RWPE2 (cell line): ENCODE measurements at regions not wholly inside any gene's neighbourhood (a gene's known extent, or its start where the extent isn't known, plus 50 kb on each side); places are given as distances from the start of the nearest gene placed in this dataset.

ENCODE experiments used
- ATAC-seq: fragments of 200-7000 bp; cut with Tn5 transposase; 3 replicates; pipeline ENCODE4 v1.9.1; 2021; ENCODE audit warnings: low read depth
- DNase-seq: peaks from one replicate; pipeline ENCODE4 v3.0.0-alpha.2; 2020; ENCODE audit warnings: low spot score
- H3K27ac ChIP-seq: fragments of 450-650 bp; 2 replicates; pipeline ENCODE4 v1.5.1; 2017; ENCODE audit warnings: mild to moderate bottlenecking; ENCODE audit not compliant: poor library complexity, severe bottlenecking
- H3K27me3 ChIP-seq: fragments of 250-450 bp; sonication (Bioruptor Pico); 2 replicates; pipeline ENCODE4 v1.5.1; 2021; ENCODE audit warnings: mild to moderate bottlenecking, moderate library complexity; ENCODE audit not compliant: insufficient read depth, poor library complexity, severe bottlenecking
- H3K36me3 ChIP-seq: fragments of 250-450 bp; sonication (Bioruptor Pico); 2 replicates; pipeline ENCODE4 v1.5.1; 2020; ENCODE audit warnings: low read depth, mild to moderate bottlenecking, moderate library complexity
- H3K4me1 ChIP-seq: fragments of 250-450 bp; sonication (Bioruptor Pico); 2 replicates; pipeline ENCODE4 v1.5.1; 2021; ENCODE audit warnings: mild to moderate bottlenecking, moderate library complexity; ENCODE audit not compliant: insufficient read depth, poor library complexity, severe bottlenecking
- H3K4me3 ChIP-seq: fragments of 250-450 bp; sonication (Bioruptor Pico); 2 replicates; pipeline ENCODE4 v1.5.1; 2021; ENCODE audit warnings: mild to moderate bottlenecking, moderate library complexity; ENCODE audit not compliant: severe bottlenecking
- H3K9me3 ChIP-seq: fragments of 250-450 bp; sonication (Bioruptor Pico); 2 replicates; pipeline ENCODE4 v1.5.1; 2021; ENCODE audit warnings: mild to moderate bottlenecking, moderate library complexity; ENCODE audit not compliant: severe bottlenecking
- TF ChIP-seq, protein P1 (sequence below): fragments of 450-650 bp; IDR thresholded peaks from one replicate; pipeline ENCODE4 v1.5.1; 2017; ENCODE audit warnings: mild to moderate bottlenecking, moderate library complexity; ENCODE audit not compliant: poor library complexity, severe bottlenecking

DNA sequence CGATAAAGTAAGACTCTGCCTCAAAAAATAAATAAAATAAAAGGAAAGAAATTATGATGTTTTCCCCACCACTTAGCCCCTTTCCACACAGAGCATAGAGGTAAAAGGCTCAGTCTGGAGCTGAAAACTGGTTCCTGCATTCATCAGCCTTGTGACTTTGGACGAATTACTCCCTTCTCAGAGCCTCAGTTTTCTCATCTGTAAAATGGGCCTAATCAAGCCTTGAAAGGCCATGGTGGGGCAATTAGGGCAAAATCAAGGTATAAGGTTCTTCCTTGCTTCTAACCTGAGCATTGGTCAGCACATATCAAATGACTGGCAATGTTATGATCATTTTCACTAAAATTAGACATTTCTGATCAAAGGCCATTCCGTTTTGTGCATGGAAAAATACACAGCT is 417.7 kb downstream of the MN1 start:
- Histone ChIP-seq H3K4me3 (no peak overlapping the region), H3K27ac (no peak overlapping the region), H3K36me3 (no peaks in the 10 kb centered on the region), H3K4me1 (no peaks in the 10 kb centered on the region), H3K9me3 (no peaks in the 10 kb centered on the region), H3K27me3 (no peaks in the 10 kb centered on the region)
- TF ChIP-seq, protein P1, sequence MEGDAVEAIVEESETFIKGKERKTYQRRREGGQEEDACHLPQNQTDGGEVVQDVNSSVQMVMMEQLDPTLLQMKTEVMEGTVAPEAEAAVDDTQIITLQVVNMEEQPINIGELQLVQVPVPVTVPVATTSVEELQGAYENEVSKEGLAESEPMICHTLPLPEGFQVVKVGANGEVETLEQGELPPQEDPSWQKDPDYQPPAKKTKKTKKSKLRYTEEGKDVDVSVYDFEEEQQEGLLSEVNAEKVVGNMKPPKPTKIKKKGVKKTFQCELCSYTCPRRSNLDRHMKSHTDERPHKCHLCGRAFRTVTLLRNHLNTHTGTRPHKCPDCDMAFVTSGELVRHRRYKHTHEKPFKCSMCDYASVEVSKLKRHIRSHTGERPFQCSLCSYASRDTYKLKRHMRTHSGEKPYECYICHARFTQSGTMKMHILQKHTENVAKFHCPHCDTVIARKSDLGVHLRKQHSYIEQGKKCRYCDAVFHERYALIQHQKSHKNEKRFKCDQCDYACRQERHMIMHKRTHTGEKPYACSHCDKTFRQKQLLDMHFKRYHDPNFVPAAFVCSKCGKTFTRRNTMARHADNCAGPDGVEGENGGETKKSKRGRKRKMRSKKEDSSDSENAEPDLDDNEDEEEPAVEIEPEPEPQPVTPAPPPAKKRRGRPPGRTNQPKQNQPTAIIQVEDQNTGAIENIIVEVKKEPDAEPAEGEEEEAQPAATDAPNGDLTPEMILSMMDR: no peak
- no peak for DNase-seq
- no peak for ATAC-seq

DNA sequence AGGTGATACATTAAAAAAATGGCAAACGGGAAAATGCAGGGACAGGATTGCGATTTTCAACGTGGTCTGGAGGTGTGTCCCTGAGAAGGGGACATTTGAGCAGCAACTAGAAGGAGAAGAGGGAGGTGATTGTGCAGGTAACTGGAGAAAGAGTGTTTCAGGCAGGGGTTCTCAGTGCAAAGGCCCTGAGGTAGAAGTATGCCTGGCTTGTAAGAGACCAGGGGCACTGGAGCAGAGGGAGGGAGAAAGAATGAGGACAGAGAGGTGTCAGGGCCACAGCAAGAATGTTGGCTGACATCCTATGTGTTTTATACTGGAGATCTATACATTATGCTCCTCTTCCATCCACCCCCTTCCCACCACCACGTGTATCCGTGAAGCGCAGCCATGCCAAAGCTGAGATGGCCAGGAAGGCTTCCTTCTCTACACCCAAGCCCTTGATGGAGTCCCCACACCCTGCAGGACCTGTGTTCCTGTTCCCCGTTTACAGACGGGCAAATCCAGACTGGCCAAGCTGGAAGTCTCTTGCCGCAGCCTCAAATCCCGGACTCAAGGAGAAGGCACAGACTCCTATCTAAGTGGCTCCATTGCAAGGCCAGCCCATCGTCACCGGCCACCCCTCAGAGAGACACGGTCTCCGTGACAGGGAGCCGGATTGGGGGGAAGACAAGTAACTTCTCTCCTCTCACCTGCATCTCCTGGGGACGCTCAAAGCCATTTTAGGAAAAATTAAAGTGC is 416.1 kb downstream of the MN1 start:
- no peaks in the 10 kb centered on the region for H3K4me1 ChIP-seq
- H3K4me3 ChIP-seq: no peak overlapping the region
- DNase-seq (no peak), ATAC-seq (no peak)
- H3K36me3 ChIP-seq: no peaks in the 10 kb centered on the region
- no peaks in the 10 kb centered on the region for H3K9me3 ChIP-seq
- no peaks in the 10 kb centered on the region for H3K27me3 ChIP-seq
- no peak overlapping the region for H3K27ac ChIP-seq
- TF ChIP-seq, protein P1: no peak

DNA sequence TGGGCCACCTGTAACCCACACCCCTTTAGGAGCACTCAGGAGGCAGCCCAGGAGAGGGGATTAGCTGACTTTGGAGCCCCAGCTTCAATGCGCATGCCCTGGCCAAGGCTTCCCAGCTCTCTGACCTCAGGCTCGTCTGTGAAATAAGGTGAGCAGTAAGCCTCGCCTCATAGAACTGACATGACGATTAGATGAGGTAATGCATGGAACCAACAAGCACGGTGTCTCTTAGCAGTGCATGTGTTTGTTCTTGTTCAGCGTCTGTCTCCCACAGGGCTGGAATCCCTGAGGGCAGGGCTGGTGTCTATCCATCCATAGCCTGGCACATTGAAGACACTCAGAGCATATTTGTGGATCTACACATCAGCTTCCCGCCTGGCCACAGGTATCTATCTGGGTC is 415.4 kb downstream of the MN1 start:
- Histone ChIP-seq H3K4me1 (no peaks in the 10 kb centered on the region), H3K4me3 (no peak overlapping the region), H3K27me3 (no peaks in the 10 kb centered on the region), H3K36me3 (no peaks in the 10 kb centered on the region), H3K9me3 (no peaks in the 10 kb centered on the region), H3K27ac (no peak overlapping the region)
- TF ChIP-seq, protein P1: no peak
- ATAC-seq (peak; percentile 81), DNase-seq (no peak)

DNA sequence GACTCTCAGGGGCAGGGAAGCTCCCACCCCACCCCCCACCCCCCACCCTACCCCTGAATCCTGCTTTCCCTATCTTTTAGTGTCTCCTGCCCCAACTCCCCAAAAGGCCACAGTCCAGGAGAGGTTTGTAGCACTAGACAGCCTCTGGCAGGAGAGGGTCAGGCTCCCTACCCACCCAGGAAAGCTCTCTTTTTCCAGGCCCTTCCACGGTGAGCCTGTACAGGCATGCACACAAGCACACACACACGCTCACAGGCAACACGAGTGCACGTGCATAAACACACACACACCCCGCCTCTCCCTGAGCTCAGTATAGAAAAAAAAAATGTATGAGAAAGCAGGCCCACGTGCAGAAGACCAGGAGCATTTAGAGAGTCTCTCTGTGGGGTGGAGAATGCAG is 414.0 kb downstream of the MN1 start:
- H3K4me3 ChIP-seq: no peak overlapping the region
- no peaks in the 10 kb centered on the region for H3K36me3 ChIP-seq
- H3K27ac ChIP-seq: no peak overlapping the region
- DNase-seq (no peak), ATAC-seq (no peak)
- TF ChIP-seq, protein P1: no peak
- no peaks in the 10 kb centered on the region for H3K9me3 ChIP-seq
- no peaks in the 10 kb centered on the region for H3K4me1 ChIP-seq
- no peaks in the 10 kb centered on the region for H3K27me3 ChIP-seq

- ATAC-seq: no peak
- Histone ChIP-seq H3K9me3 (no peaks in the 10 kb centered on the region), H3K4me1 (no peaks in the 10 kb centered on the region), H3K27ac (no peak overlapping the region), H3K27me3 (no peaks in the 10 kb centered on the region), H3K36me3 (no peaks in the 10 kb centered on the region), H3K4me3 (no peak overlapping the region)
- no peak for DNase-seq
- TF ChIP-seq, protein P1: no peak
These were observed 413.4 kb downstream of the MN1 start for GRCh38 chr22:27388090-27388600.
